AG09319 (cell line): ENCODE measurements at regions not wholly inside any gene's neighbourhood (a gene's known extent, or its start where the extent isn't known, plus 50 kb on each side); places are given as distances from the start of the nearest gene placed in this dataset.

Experiments used
- DNase-seq: peaks from one replicate; pipeline ENCODE4 v3.0.0-alpha.2; 2010; ENCODE audit warnings: low read depth; ENCODE audit errors: extremely low read depth
- TF ChIP-seq, protein P1 (sequence below): IDR thresholded peaks from 2 replicates; pipeline ENCODE4 v1.5.1; 2011; ENCODE audit warnings: low read depth, mild to moderate bottlenecking, inconsistent platforms, low read length, moderate library complexity

DNA sequence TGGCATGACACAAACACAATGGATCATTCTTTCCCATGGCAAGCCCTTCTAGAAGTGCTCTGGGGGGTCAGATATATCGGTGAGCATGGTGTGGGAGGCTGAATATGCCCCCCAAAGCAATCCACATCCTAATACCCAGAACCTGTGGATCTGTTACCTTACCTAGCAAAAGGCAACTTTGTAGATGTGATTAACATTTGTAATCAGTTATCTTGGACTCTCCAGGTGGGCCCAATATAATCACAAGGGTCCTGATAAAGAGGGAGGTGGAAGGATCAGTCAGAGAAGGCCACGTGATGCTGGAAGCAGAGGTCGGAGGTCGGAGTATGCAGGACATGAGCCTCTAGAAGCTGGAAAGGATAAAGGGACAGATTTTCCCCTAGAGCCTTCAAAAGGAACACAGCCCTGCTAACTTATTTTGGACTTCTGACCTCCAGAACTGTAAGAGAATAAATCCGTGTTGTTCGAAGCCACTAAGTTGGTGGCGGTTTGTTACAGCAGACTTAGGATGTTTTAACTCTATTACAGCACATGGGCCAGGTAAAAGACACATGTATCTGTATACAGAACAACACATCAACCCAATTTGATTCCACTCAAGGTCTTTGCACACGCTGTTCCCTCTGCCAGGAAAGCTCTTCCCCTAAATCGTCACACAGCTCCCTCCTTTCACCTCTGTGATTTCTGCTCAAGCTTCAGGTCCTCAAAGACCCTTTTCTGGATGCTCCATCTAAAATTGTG is 115.3 kb downstream of the NOG start:
- TF ChIP-seq, protein P1, sequence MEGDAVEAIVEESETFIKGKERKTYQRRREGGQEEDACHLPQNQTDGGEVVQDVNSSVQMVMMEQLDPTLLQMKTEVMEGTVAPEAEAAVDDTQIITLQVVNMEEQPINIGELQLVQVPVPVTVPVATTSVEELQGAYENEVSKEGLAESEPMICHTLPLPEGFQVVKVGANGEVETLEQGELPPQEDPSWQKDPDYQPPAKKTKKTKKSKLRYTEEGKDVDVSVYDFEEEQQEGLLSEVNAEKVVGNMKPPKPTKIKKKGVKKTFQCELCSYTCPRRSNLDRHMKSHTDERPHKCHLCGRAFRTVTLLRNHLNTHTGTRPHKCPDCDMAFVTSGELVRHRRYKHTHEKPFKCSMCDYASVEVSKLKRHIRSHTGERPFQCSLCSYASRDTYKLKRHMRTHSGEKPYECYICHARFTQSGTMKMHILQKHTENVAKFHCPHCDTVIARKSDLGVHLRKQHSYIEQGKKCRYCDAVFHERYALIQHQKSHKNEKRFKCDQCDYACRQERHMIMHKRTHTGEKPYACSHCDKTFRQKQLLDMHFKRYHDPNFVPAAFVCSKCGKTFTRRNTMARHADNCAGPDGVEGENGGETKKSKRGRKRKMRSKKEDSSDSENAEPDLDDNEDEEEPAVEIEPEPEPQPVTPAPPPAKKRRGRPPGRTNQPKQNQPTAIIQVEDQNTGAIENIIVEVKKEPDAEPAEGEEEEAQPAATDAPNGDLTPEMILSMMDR = no peak
- DNase-seq = no peak

DNA sequence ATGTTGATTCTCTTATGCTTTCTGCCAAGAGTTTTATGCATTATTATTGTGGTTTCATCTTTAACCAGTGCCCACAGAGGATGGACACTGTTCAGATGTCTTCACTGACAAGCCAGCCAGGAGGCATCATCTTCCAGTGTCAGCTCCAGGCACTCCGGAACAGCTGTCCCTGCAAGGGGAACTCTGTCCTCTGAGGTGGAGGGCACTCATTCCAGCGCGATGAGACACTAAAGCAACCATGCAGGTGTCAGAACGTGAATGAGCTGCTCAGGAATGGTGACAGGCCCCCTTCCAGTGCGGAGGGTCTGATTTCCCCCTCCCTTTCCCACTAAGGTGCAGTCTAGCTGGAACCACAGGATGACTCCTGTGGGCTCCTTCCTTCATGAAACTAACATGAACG is 117.5 kb downstream of the NOG start:
- no peak for DNase-seq
- TF ChIP-seq, protein P1 = no peak

DNA sequence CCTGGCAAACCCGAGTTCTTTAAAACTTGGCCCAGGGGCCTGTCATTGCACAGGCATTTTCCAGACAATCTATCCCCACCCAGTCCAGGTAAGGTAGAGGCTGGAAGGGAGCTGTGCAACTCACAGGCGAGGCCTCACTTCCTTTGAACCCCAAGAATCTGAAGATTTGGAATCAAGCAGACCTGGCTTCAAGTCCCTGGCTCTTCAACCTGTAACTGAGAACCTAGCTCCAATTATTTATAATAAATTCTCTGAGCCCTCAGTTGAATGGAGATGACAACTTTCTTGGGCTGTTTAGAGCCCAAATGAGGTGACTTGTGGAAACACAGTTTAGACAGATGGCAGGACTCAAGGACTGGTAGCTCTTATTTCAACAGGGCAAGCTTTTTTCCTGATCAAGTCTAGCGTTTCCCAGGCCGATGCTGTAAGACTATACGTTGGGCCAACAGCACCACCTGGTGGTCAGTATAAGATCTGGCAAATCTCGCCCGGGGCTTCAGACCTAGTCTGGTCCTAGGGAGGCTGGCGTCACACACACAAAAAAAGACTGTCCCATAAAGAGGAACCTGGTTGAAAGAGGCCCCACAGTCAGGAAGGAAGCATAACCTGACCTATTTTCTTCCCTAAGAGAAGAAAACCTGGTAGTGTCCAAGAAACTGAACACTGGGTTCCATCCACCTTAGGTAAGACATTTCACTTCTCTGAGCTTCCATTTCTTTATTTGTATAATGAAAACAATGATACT is 117.9 kb downstream of the C17orf67 start:
- TF ChIP-seq, protein P1 = peak; percentile 82
- peak; percentile 64 for DNase-seq

DNA sequence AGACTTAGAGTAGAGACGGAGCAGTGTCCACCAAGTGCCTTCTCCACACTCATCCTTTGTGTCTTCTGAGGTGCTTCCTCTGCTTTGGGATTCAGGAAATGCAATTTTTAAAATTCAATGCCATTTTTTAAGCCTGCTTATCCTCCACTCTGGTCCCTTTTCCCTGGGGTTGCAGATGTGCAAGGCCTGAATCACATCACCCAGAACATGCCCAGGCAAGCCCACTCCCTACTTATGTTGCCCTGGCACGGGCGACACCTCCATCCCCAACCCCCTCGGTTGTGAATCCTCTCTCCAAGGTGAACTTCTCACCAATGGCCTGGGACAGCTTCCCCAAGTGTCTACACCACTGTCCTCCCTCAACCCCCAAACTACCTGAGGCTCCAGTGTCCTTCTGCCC is 116.2 kb downstream of the C17orf67 start:
- DNase-seq = no peak
- TF ChIP-seq, protein P1 = no peak

DNA sequence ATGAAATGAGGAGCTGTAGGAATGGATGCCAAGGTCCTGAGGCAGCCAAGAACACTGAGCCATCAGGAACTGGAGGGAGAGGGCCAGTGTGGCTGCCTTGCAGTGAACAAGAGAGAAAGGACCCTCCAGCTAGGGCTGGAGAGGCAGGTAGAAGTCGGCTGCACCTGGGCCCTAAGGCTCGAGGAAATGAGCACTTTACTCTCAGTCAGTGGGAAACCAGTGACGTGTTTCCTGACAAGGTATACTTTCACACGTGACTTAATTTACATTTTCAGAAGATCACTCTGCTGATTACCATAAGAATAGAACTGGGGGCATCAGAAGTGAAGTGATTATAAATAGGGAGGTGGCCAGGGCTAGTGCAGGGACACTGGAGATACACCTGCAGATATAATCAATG is 115.2 kb downstream of the C17orf67 start:
- TF ChIP-seq, protein P1 = no peak

DNA sequence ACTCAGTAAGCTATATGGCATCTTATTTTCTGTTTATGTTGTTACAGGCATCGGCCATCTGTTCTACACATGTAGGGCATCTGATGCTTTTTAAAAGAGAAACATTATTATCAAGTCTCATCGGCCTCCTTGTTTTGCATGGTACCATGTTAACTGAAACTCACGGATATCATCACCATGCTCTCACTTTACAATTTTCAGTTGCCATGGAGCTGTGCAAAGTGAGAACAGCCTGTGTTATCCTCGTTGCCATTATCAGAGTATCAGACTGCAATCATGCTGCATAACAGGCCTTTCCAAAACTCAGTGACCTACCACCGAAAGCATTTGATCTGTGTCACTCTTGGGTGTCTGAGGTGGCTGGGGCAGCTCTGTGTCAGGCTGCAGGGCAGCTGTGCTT is 110.3 kb downstream of the C17orf67 start:
- TF ChIP-seq, protein P1 = no peak
- DNase-seq = no peak

More for the DNA sequence above, 115.2 kb downstream of the C17orf67 start:
- no peak for DNase-seq

DNA sequence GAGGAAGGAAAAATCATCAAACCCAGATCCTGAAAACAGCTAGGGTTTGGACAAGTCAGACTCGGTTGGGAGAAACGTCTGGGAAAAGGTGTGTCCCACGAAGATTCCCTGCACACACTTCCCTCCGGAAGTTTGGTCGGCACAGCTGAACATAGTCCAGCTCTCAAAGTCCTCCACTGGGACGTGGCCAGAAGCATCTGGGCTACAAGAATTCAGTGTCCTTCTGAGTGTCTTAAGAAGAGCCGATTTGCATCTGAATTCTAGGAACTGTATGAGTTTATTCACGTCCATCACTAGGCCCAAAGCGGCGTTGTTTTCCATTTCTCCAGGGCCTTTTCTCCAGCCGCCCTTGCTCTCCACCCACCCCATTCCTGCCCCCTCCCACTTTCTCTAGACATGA is 109.1 kb downstream of the C17orf67 start:
- TF ChIP-seq, protein P1 = no peak
- no peak for DNase-seq
